ENCODE measurements at regions not wholly inside any gene's neighbourhood (a gene's known extent, or its start where the extent isn't known, plus 50 kb on each side); places are given as distances from the start of the nearest gene placed in this dataset. TPM values are rescaled to one million over a fixed set of nuclear protein-coding genes. Genes with fewer than 3 reads are reported as not detected.

DNA sequence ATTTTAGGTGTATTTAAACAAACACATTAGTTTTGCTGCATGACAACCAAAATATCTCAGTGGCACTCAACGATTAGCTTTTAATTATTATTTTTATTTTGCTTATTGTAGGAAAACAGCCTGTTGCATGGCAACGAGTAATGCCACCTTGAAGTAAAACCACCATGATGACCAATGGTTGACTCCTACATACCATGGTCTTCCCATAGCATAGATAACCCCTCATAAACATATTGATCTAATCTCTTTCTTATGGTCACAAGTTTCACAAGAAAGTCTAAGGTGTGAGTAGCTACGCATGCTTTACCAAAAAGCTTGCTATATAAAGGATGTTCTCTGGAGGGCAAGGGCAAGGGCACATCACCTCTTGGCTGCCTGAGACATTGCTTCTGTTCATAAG, 61.5 kb upstream of the PTBP2 start:
- TF ChIP-seq POLR2A (IDR thresholded peaks at IDR 0.05) (no peak), EP300 (IDR thresholded peaks at IDR 0.05) (no peak)
- TF ChIP-seq, protein P1, sequence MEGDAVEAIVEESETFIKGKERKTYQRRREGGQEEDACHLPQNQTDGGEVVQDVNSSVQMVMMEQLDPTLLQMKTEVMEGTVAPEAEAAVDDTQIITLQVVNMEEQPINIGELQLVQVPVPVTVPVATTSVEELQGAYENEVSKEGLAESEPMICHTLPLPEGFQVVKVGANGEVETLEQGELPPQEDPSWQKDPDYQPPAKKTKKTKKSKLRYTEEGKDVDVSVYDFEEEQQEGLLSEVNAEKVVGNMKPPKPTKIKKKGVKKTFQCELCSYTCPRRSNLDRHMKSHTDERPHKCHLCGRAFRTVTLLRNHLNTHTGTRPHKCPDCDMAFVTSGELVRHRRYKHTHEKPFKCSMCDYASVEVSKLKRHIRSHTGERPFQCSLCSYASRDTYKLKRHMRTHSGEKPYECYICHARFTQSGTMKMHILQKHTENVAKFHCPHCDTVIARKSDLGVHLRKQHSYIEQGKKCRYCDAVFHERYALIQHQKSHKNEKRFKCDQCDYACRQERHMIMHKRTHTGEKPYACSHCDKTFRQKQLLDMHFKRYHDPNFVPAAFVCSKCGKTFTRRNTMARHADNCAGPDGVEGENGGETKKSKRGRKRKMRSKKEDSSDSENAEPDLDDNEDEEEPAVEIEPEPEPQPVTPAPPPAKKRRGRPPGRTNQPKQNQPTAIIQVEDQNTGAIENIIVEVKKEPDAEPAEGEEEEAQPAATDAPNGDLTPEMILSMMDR (IDR thresholded peaks at IDR 0.05) = no peak
- Histone ChIP-seq H3K4me1 (ENCODE audit: insufficient read depth) (no peaks in the 10 kb centered on the region), H3K27me3 (no peaks in the 10 kb centered on the region), H3K27ac (no peak overlapping the region), H3K4me3 (no peak overlapping the region), H3K9me3 (no peaks in the 10 kb centered on the region), H3K36me3 (no peaks in the 10 kb centered on the region)
- intact Hi-C loops (cut with DNase I) = no loop called here
- DNase-seq = no peak
- 75 to 86% (median 76%) methylated on average over 3 of the region's 3 CpGs for WGBS, 3 donors

DNA sequence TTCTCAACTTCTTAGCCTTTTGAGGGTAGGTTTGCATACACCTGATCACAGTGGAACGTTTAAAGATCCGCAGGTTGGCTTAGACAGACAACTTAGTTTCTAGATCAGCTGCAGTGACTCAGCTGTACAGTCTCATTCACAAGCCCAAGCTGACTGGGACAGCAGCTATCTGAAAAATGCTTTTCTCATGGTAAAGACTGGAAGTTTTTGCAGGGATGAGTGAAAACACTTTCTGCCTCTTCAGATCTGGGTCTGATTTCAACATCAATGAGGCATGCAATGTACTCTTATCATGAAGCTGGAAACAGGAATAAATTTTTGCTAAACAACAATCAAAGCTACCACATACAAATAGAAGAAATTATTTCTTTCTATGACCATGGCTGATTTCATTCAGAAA, 61.1 kb upstream of the PTBP2 start:
- DNase-seq = no peak
- Histone ChIP-seq H3K9me3 (no peaks in the 10 kb centered on the region), H3K4me1 (ENCODE audit: insufficient read depth) (no peaks in the 10 kb centered on the region), H3K36me3 (no peaks in the 10 kb centered on the region), H3K27ac (no peak overlapping the region), H3K27me3 (no peaks in the 10 kb centered on the region), H3K4me3 (no peak overlapping the region)
- WGBS, 3 donors = 68 to 87% (median 80%) methylated on average over 2 of the region's 2 CpGs
- no peak for TF ChIP-seq POLR2A (IDR thresholded peaks at IDR 0.05)
- no peak for TF ChIP-seq EP300 (IDR thresholded peaks at IDR 0.05)
- TF ChIP-seq, protein P1 (IDR thresholded peaks at IDR 0.05) = no peak
- intact Hi-C loops (cut with DNase I) = no loop called here

Small RNA genes lying in the stretch of these regions (small RNA-seq; reads per million reads assigned to genes)
- gene RNU1-130P = not detected
